Hepatocyte (in vitro differentiated cells): ENCODE measurements at regions not wholly inside any gene's neighbourhood (a gene's known extent, or its start where the extent isn't known, plus 50 kb on each side); places are given as distances from the start of the nearest gene placed in this dataset.

Experiments used
- DNase-seq: peaks from one replicate; pipeline ENCODE4 v3.0.0-alpha.2; 2016; ENCODE audit warnings: low spot score
- H2AFZ ChIP-seq: fragments of 200-600 bp; sonication (generic); 2 replicates; pipeline ENCODE4 v1.6.0; 2016; ENCODE audit warnings: antibody characterized with exemption, mild to moderate bottlenecking
- H3K27ac ChIP-seq: fragments of 200-600 bp; sonication (generic); 2 replicates; pipeline ENCODE4 v1.5.1; 2016; ENCODE audit warnings: mild to moderate bottlenecking
- H3K27me3 ChIP-seq: fragments of 200-600 bp; sonication (generic); 2 replicates; pipeline ENCODE4 v1.6.1; 2016
- H3K36me3 ChIP-seq: fragments of 200-600 bp; sonication (generic); replicated peaks from 2 replicates; pipeline ENCODE4 v1.5.1; 2016; ENCODE audit warnings: low read depth; ENCODE audit not compliant: insufficient read depth
- H3K4me1 ChIP-seq: fragments of 200-600 bp; sonication (generic); 2 replicates; pipeline ENCODE4 v1.5.1; 2016; ENCODE audit warnings: mild to moderate bottlenecking, moderate library complexity; ENCODE audit not compliant: insufficient read depth
- H3K4me2 ChIP-seq: fragments of 200-600 bp; sonication (generic); 2 replicates; pipeline ENCODE4 v1.6.0; 2016
- H3K4me3 ChIP-seq: fragments of 200-600 bp; sonication (generic); 2 replicates; pipeline ENCODE4 v1.5.1; 2016; ENCODE audit warnings: mild to moderate bottlenecking
- H3K79me2 ChIP-seq: fragments of 200-600 bp; sonication (generic); 2 replicates; pipeline ENCODE4 v1.6.0; 2017; ENCODE audit warnings: mild to moderate bottlenecking
- H3K9me2 ChIP-seq: fragments of 200-600 bp; sonication (generic); replicated peaks from 2 replicates; pipeline ENCODE4 v1.6.0; 2017; ENCODE audit warnings: mild to moderate bottlenecking; ENCODE audit not compliant: insufficient read depth
- H3K9me3 ChIP-seq: fragments of 200-600 bp; sonication (generic); 2 replicates; pipeline ENCODE4 v1.5.1; 2016; ENCODE audit warnings: low read depth, mild to moderate bottlenecking
- H4K20me1 ChIP-seq: fragments of 200-600 bp; sonication (generic); 2 replicates; pipeline ENCODE4 v1.6.0; 2016; ENCODE audit warnings: mild to moderate bottlenecking; ENCODE audit not compliant: insufficient read depth, poor library complexity, severe bottlenecking
- CTCF ChIP-seq: fragments of 200-600 bp; sonication (generic); IDR thresholded peaks from 2 replicates; pipeline ENCODE4 v1.5.1; 2016; ENCODE audit warnings: antibody characterized with exemption, mild to moderate bottlenecking; ENCODE audit not compliant: poor library complexity
- EZH2 ChIP-seq: fragments of 200-600 bp; sonication (generic); IDR thresholded peaks from 2 replicates; pipeline ENCODE4 v1.6.1; 2016; ENCODE audit warnings: antibody characterized with exemption, mild to moderate bottlenecking, borderline replicate concordance
- EZH2phosphoT487 ChIP-seq: fragments of 200-600 bp; sonication (generic); IDR thresholded peaks from one replicate; pipeline ENCODE4 v1.6.1; 2018; ENCODE audit warnings: antibody characterized with exemption, mild to moderate bottlenecking, low read depth, moderate library complexity; ENCODE audit not compliant: unreplicated experiment, severe bottlenecking
- WGBS: methylation state at CpG from one replicate; pipeline ENCODE4 v1.1.6; 2016; ENCODE audit warnings: low lambda C conversion rate; ENCODE audit errors: missing lambda C conversion rate; 5-methylcytosine and 5-hydroxymethylcytosine counted together

DNA sequence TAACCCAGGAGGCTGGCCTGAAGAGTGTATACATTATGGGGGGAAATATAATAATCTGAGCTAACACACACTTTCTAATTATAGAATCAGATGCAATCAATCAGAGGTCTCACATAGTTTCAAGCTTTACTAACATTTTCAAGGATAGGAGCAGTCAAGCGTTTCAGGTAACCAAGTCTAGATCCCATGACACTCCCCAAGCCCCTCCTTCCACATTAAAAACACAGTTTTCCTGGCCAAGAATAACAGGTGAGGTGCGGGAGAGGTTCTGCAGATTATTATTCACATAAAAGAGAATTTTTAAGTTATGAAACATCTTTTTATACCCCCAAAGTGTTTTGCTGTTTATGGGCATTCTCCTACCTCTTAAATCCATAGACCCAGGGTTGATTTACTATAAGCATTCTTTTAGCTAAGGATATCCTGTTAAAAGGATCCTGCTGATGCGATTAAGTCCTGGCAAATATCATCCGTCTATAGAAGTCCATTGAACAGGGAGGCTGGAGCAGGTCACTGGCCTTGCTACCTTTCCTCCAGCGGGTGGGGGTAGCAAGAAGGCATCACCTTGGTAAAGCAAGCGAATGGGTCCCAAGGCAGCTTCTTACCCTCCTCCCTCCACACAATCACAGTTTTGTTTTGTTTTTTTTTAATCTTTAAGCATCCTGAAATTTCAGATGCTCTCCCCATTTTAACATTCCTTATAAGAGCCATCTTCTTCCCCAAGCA lies 104.7 kb upstream of the GPM6A start:
- H3K4me2 ChIP-seq: no peak overlapping the region
- no peaks in the 10 kb centered on the region for H3K27me3 ChIP-seq
- H3K4me1 ChIP-seq: no peaks in the 10 kb centered on the region
- H3K36me3 ChIP-seq: no peaks in the 10 kb centered on the region
- no peaks in the 10 kb centered on the region for H3K9me3 ChIP-seq
- DNase-seq: no peak
- H3K4me3 ChIP-seq: no peak overlapping the region
- 84% methylated on average over 6 of the region's 6 CpGs for WGBS
- no peak overlapping the region for H3K27ac ChIP-seq
- TF ChIP-seq EZH2phosphoT487 (no peak), CTCF (no peak), EZH2 (no peak)
- no peak overlapping the region for H2AFZ ChIP-seq
- H3K9me2 ChIP-seq: no peaks in the 10 kb centered on the region
- H4K20me1 ChIP-seq: no peaks in the 10 kb centered on the region
- no peaks in the 10 kb centered on the region for H3K79me2 ChIP-seq

DNA sequence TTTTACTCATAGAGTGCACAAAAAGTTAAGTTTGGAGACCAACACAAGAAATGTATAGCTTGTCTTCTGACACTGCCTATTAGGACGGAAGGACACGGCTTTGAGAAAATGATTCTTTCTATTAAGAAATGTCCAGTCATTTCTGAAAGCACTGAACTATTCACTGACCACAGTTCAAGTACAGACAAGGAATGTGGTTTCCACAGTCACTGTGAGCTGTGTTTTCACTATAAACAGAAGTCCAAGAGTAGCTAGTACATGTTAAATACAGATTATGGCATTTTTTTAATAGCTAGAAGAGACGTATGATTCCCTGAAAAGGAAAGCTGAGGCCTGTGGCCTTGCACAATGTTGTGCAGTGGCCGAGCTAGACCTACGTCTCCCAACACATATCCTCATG lies 115.1 kb upstream of the GPM6A start:
- Histone ChIP-seq H3K4me1 (no peaks in the 10 kb centered on the region), H3K27me3 (no peaks in the 10 kb centered on the region), H3K4me3 (no peak overlapping the region), H3K36me3 (no peaks in the 10 kb centered on the region), H3K9me3 (no peaks in the 10 kb centered on the region), H4K20me1 (no peaks in the 10 kb centered on the region), H3K27ac (no peak overlapping the region), H2AFZ (no peak overlapping the region), H3K79me2 (no peaks in the 10 kb centered on the region), H3K4me2 (no peak overlapping the region), H3K9me2 (no peaks in the 10 kb centered on the region)
- DNase-seq: no peak
- TF ChIP-seq EZH2 (no peak), CTCF (no peak), EZH2phosphoT487 (no peak)
- WGBS: 87% methylated on average over 5 of the region's 5 CpGs

GRCh38 chr4:175929441-175929840 lies 117.4 kb upstream of the GPM6A start:
- 58% methylated on average over 3 of the region's 3 CpGs for WGBS
- no peaks in the 10 kb centered on the region for H3K79me2 ChIP-seq
- no peaks in the 10 kb centered on the region for H3K9me3 ChIP-seq
- H3K27me3 ChIP-seq: no peaks in the 10 kb centered on the region
- H3K4me1 ChIP-seq: no peaks in the 10 kb centered on the region
- TF ChIP-seq EZH2phosphoT487 (no peak), EZH2 (no peak), CTCF (no peak)
- no peaks in the 10 kb centered on the region for H3K9me2 ChIP-seq
- H3K4me3 ChIP-seq: no peak overlapping the region
- no peak overlapping the region for H2AFZ ChIP-seq
- no peak for DNase-seq
- H3K27ac ChIP-seq: no peak overlapping the region
- no peak overlapping the region for H3K4me2 ChIP-seq
- no peaks in the 10 kb centered on the region for H3K36me3 ChIP-seq
- no peaks in the 10 kb centered on the region for H4K20me1 ChIP-seq

DNA sequence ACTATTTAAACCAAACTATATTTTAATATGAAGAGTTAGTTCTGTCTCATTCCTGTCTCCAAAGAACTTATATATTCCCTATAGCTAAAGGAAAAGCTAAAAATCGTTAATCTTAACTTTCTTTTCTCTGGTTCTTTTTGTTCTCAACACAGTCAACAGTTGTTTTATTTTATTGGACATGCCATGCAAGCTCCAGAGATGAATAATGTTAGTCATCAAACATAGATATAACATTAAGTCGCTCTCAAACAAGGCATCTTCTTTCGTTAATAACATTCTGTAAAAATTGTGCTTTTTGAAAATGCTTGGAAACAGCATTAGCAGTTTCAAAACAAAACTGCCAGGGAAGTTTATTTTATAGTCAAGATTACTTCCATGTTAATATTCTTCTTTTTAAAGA lies 117.9 kb upstream of the GPM6A start:
- Histone ChIP-seq H4K20me1 (no peaks in the 10 kb centered on the region), H2AFZ (no peak overlapping the region), H3K27me3 (no peaks in the 10 kb centered on the region), H3K4me3 (no peak overlapping the region), H3K79me2 (no peaks in the 10 kb centered on the region), H3K36me3 (no peaks in the 10 kb centered on the region), H3K4me1 (no peaks in the 10 kb centered on the region), H3K9me2 (no peaks in the 10 kb centered on the region), H3K9me3 (no peaks in the 10 kb centered on the region), H3K27ac (no peak overlapping the region), H3K4me2 (no peak overlapping the region)
- WGBS: 60% methylated on average over 3 of the region's 3 CpGs
- no peak for DNase-seq
- TF ChIP-seq CTCF: no peak
- TF ChIP-seq EZH2phosphoT487: no peak
- TF ChIP-seq EZH2: no peak
